SIG-M5 treated with dmso at 0.1 percent for 504 hours (cell line): ENCODE measurements at regions not wholly inside any gene's neighbourhood (a gene's known extent, or its start where the extent isn't known, plus 50 kb on each side); places are given as distances from the start of the nearest gene placed in this dataset.

Experiments
- DNase-seq: peaks from one replicate; lab custom pipeline; 2025; ENCODE audit not compliant: unreplicated experiment; lab: John Stamatoyannopoulos, UW

GRCh38 chr17:14838567-14838966 is 426.6 kb downstream of the PMP22 start:
- DNase-seq: no peak

DNA sequence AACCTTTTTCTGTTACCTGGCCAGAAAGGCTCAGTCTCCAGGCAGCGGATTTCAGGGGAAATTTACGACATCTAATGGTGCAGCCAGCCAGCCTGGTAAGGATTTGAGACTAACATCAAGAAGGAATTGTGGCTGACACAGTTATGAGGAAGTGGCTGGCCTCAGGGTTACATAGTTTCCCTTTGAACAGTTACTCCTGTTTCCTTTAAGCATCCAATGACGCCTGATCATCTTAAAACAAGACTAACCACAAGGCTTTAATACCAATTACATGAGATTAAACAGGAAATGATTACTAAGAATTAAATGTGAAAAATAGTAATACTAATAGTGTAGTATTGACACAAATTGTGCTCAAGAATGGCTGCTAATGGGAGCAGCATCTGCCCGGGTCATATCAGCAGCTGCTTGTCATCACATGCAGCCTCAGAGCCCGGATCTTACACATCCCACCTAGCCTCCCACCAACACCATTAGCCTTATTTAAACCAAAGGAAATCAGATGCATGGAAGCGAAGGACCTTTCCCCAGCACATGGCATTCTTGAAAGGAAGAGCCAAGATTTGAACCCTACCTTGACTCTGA is 431.8 kb downstream of the PMP22 start:
- no peak for DNase-seq

DNA sequence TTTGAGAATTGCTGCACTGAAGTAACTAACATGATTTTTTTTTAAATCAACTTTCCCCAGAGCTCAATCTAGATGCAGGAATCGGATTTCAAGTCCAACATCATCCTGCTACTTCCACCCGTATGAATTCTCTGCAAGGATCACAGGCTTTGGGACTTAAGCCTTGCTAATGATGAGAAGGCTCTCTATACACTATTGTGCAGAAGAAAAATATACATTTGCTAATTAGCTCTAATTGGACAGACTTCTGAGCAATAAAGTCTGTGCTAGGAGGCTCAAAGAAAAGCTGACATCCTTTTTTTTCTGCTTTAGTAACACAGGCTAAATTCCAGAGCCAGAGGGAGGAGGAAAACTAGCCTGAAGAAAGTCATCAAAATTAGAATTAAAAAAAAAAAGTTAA is 433.6 kb downstream of the PMP22 start:
- no peak for DNase-seq

DNA sequence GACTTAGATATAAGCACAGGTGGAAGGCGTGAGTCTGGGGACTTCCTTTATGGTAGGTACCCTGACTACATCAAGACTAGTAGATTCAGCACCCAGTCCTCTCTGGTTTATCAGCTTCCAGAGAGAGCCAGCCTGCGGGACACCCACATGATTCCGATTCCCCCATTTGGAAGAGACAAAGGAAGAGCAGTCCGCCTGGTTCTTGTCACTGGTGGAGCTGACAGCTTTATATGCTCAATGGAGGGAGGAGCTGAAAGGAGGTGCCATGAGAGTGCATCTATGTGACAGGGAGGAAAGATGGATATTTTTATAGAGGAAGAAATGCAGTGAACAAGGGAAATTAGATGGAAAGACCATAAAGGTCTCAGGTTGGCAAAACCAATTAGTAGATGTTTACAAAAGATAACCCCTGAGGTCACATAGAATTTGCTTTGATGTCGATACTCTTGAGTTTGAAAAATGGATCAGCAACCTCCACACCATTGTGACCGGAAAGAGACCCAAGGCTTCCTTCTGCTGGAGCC is 437.7 kb downstream of the PMP22 start:
- DNase-seq: no peak

GRCh38 chr17:14826358-14826757 is 438.8 kb downstream of the PMP22 start:
- DNase-seq: no peak

- no peak for DNase-seq
These were observed 446.7 kb downstream of the PMP22 start for GRCh38 chr17:14818469-14818868.

DNA sequence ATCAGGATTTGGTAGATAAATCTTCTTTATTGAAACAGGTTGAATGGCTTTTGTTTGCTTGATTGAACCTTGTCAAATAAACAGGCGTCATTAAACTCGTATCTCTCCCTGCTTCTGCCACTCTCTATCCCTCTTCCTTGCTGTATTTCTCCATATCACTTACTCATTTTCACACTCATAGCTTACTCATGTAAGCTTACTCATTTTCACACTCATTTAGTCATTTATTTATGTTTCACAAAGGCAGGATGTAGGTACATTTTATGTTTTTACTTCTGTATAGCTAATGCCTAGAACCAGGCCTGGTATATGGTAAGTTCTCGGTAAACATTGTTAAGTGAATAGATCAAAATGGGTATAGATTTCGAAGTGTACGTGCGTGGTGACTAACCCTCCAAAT is 450.0 kb downstream of the PMP22 start:
- DNase-seq: no peak

DNA sequence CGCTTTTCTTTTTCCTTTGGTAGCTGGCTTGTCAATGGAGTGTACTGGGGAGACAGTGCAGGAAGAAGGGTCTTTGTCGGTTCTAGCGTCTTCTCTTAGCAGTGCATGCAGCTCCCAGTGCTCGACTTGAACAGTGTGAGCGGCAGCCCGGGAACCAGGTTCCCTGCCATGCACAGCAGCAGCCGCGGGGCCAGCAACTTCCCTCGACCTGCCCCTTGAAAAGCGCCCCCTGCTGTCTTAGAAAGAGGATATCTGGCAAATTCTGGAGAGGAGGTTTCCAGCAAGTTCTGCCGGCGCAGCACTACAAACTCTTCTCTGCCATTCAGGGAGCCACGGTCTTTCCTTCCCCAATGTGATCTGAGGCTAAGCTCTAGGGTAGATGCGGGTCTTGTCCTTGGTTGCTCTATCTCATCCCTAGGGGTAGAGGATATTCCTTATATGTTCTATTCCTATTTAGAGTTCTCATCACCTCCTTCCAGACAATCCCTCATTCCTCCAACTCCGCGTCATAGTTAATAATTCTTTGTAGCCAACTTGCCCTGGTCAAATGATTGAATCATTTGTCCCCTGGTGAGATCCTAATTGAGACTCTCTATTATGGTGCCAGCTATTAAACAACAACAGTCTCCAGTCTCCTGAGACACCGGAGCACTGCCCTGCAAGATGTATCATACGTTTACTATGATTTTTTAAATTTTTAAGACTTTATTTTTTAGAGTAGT is 451.3 kb downstream of the PMP22 start:
- peak; percentile 26 for DNase-seq

GRCh38 chr17:14808425-14808824 is 456.7 kb downstream of the PMP22 start:
- no peak for DNase-seq

DNA sequence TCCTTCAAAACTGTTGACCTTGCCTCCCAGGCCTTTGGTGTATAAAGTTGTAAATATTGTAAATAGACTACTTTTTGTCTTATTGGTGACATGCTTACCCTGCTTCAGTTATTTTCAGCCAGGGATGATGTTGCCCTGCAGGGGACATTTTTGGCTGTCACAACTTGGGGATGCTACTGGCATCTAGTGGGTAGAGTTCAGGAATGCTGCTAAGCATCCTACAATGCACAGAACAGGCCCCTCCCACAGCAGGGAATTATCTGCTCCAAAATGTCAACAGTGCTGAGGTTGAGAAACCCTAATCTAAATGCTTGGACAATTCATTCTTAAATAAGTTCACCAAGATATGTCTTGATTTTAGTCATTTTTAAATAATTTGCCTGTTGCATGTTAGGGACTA is 459.8 kb downstream of the PMP22 start:
- no peak for DNase-seq

- no peak for DNase-seq
These were observed 461.3 kb downstream of the PMP22 start for GRCh38 chr17:14803826-14804225.

GRCh38 chr17:14797801-14798200 is 467.3 kb downstream of the PMP22 start:
- DNase-seq: no peak

GRCh38 chr17:14797021-14797420 is 468.1 kb downstream of the PMP22 start:
- no peak for DNase-seq

DNA sequence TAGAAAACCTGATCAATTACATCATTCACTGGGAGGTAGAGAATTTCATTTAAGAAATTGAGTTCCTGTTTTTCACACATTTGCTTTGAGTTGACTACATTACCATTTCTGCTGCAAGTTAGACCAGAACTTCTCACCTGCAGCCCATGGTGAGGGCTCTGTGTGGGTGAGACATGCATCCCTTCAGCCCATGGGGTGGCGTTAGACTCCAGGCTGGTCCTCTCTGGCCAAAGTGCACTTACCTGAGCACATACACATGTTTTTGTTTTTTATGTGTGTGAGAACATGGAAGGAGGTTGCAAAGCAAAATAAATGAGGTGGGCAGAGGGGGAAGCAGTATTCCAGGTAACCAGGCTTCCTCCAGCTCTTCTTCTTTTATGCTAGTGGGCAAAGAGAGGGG is 470.2 kb downstream of the PMP22 start:
- no peak for DNase-seq

- no peak for DNase-seq
These were observed 471.9 kb downstream of the PMP22 start for GRCh38 chr17:14793237-14793636.

DNA sequence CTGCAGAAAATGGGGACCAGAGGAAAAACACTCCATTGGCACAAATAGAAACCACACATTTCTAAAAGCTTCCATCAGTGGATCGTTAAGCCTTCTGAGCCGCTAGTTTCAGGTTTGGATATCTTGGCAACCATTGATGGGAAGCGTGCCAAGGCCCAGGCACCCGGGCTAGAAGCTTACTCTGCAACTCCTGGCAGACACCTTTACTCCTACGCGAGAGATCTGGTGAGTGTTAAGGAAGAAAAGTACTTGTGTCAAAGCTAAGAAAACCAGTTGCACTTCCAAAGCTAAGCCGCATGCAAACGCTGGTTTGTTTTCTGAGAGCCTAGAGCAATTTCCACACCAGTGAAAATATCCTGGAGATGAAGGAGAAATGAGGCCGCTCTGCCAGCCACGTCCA is 472.4 kb downstream of the PMP22 start:
- DNase-seq: peak; percentile 6

DNA sequence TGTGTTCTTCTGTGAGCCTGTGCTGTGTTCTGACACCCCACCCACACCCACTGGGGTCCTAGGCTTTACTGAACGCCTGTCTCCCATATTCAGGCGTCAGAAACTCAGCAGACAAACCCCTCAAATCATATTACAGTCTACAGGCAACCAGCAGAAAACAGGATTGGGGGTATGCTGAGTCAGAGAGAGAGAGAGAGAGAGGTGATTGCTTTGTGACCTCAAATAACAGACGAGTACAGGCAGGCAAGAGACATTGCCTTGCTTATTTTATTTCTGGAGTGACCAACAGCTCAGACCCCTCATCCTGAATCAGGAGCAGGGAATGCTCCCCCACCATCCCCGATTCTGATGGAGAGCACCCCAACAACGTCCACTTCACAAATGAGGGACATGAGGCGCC is 473.9 kb downstream of the PMP22 start:
- no peak for DNase-seq

GRCh38 chr17:14790521-14790920 is 474.6 kb downstream of the PMP22 start:
- peak; percentile 6 for DNase-seq

DNA sequence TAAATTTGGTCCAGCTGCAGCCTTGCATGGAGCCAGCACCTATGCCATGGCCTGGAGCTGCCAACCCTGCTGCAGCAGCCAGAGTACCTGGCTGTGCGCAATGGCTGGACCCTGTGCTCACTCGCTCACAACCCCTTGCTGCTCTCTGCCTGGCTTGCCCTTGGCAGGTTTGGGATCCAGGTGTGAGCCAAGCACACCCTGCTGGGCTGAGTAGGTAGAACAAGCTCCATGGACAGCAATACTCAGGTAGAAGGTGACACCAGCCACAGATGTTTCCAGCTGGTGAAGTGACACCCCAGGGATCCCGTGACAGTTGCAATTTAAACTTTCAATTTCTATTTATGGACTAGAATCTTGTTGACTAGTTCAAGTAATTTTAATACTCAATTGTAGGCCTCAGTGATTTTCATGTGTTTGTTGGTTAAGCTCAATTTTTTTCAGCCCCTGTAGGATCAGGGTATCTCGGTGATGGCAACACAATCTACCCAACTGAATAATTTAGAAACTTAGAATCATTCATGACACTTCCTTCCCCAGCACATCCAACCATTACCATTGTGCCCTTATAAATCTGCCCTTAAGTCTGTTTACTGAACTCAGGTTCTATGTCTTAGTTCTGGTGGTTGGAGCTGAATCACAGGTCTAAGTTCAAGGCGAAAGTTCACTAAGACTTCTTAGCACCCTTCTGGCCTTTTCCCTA is 480.0 kb downstream of the PMP22 start:
- DNase-seq: no peak

DNA sequence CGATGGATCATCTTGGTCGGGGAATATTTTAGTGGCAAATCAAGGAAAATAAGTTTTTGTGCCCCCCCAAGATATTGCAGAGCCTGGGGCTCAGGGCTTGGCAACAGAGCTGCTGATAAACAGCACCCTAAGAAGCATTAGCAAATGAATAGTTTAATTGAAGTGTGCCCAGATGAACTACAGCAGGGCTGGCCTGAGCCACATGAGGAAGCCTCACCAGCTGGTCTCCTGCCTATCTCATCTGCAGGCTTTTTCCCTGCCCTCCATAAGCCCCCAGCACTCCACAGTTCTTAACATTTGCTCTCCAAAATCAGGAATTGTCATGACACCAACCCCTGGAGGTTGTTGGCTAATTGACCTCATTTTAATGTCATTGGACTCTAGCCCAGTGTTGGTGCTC is 480.2 kb downstream of the HS3ST3B1 start:
- no peak for DNase-seq

DNA sequence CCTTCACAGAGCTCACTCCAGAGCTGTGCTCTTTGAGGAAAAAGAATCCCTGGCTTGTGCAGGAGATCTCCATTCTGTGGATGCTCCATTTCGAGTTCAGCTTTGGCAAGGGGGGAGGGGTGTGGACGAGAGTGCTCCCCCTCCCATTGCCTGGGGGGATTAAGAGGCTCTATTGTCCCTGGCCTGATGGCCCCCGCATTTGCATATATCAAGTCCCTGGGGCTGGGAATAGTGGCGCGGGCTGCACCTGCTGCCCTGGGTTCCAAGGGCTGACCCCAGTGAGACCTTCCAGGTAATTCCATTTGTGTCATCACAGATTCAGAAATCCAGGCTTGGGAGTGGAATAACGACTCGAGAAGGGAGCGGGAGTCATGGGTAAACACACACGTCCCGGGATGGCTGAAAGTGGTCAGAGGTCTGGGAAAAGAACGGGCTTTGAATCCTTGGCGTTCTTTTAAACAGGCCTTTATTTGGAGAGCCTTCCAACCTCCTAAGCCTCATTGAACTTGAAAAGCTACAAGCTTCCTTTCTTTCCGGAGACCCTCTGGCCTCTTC is 479.3 kb downstream of the HS3ST3B1 start:
- DNase-seq: no peak

DNA sequence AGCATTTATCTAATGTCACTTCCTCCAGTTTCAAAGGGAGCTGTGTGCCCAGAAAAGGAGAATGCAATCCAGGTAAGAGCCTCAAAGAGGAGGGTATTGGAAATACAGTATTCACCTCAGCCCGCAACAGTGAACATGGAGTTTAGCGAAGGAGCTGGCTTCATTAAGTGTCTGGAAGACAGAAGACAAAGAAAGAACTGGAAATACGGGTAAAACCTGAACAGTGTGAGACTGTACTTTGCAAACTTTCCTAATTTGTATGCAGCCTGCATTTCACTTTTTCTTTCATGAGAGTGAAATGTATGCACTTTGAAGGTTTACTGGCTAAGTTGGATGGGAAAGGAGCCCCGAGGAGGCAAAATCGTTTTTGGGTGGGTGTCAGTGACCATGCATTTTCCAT is 478.4 kb downstream of the HS3ST3B1 start:
- peak; percentile 12 for DNase-seq
